ENCODE measurements at regions not wholly inside any gene's neighbourhood (a gene's known extent, or its start where the extent isn't known, plus 50 kb on each side); places are given as distances from the start of the nearest gene placed in this dataset.

DNA sequence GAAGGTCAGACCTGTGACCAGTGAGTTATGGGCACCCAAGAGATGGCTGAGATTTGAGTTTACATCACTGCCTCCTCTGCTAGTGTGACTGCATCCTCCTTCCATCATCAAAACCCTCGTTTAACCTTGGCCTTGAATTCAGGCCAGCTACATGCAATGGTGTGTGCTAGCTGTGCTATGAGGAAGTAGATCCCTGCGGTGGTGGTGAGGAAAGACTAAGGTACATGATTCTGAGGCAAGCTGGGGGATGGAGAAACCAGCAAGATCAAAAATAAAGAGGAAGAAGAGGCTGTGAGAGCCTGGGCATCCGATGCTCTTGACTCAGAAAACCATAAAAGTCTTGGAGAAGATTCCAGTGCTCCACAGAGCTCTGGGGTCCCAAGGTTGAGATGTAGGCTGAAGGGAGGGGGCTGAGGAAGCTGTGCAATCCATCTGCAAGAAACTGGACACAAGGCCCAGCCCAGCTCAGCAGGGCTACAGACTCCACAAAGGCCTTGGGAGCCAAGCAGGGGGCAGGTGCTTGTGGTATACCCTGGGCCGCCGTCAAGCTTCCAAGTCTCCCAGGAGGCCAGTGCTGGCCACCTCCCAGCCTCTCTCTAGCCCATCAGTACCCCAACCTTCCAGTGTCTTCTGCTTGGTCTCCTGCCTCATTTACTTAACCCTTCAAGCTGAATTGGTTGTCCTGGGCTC is 774.8 kb downstream of the VRK1 start:
- H3K9ac ChIP-seq: no peak overlapping the region
- no peaks in the 10 kb centered on the region for H3K9me3 ChIP-seq
- H2AFZ ChIP-seq (ENCODE audit: low read depth): no peak overlapping the region
- WGBS (ENCODE audit: low lambda C conversion rate): 6% methylated on average over 3 of the region's 5 CpGs
- H4K20me1 ChIP-seq (ENCODE audit: insufficient read depth): no peaks in the 10 kb centered on the region
- no peak overlapping the region for H3K4me2 ChIP-seq
- CTCF ChIA-PET: no interaction called here
- H3K79me2 ChIP-seq (ENCODE audit: insufficient read depth): no peaks in the 10 kb centered on the region
- no peaks in the 10 kb centered on the region for H3K9me2 ChIP-seq
- no peak for DNase-seq
- H3K4me3 ChIP-seq (ENCODE audit: low read depth in 2 of 2, low read length in 1 of 2): no peak overlapping the region
- H3K36me3 ChIP-seq (replicated peaks in 1 of 2; ENCODE audit: control insufficient read depth in 1 of 2, insufficient read depth in 2 of 2, low read length in 1 of 2): no peaks in the 10 kb centered on the region
- H3K4me1 ChIP-seq (ENCODE audit: control insufficient read depth in 1 of 2, insufficient read depth in 2 of 2, low read depth in 1 of 2, low read length in 1 of 2): no peaks in the 10 kb centered on the region
- TF ChIP-seq, protein P1, sequence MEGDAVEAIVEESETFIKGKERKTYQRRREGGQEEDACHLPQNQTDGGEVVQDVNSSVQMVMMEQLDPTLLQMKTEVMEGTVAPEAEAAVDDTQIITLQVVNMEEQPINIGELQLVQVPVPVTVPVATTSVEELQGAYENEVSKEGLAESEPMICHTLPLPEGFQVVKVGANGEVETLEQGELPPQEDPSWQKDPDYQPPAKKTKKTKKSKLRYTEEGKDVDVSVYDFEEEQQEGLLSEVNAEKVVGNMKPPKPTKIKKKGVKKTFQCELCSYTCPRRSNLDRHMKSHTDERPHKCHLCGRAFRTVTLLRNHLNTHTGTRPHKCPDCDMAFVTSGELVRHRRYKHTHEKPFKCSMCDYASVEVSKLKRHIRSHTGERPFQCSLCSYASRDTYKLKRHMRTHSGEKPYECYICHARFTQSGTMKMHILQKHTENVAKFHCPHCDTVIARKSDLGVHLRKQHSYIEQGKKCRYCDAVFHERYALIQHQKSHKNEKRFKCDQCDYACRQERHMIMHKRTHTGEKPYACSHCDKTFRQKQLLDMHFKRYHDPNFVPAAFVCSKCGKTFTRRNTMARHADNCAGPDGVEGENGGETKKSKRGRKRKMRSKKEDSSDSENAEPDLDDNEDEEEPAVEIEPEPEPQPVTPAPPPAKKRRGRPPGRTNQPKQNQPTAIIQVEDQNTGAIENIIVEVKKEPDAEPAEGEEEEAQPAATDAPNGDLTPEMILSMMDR (IDR thresholded peaks at IDR 0.05): no peak
- TF ChIP-seq JUND (IDR thresholded peaks at IDR 0.05): no peak
- no peak for TF ChIP-seq EP300 (IDR thresholded peaks at IDR 0.05; ENCODE audit: borderline replicate concordance in 1 of 2, low read depth in 1 of 2, low read length in 1 of 2)
- no peak for TF ChIP-seq ZBTB33 (IDR thresholded peaks at IDR 0.05; ENCODE audit: borderline replicate concordance, low read depth)
- TF ChIP-seq FOXM1 (IDR thresholded peaks at IDR 0.05; ENCODE audit: low read depth): no peak
- TF ChIP-seq TEAD4 (IDR thresholded peaks at IDR 0.05; ENCODE audit: borderline replicate concordance, insufficient read depth): no peak
- TF ChIP-seq NFIC (IDR thresholded peaks at IDR 0.05; ENCODE audit: borderline replicate concordance): no peak
- TF ChIP-seq TCF12 (IDR thresholded peaks at IDR 0.05): no peak
- H3K27ac ChIP-seq (ENCODE audit: low read depth in 2 of 2, low read length in 1 of 2): no peak overlapping the region
- POLR2A ChIA-PET: no interaction called here
- no peaks in the 10 kb centered on the region for H3K27me3 ChIP-seq (ENCODE audit: insufficient read depth)
- H3F3A ChIP-seq (replicated peaks; ENCODE audit: insufficient read depth): no peaks in the 10 kb centered on the region

DNA sequence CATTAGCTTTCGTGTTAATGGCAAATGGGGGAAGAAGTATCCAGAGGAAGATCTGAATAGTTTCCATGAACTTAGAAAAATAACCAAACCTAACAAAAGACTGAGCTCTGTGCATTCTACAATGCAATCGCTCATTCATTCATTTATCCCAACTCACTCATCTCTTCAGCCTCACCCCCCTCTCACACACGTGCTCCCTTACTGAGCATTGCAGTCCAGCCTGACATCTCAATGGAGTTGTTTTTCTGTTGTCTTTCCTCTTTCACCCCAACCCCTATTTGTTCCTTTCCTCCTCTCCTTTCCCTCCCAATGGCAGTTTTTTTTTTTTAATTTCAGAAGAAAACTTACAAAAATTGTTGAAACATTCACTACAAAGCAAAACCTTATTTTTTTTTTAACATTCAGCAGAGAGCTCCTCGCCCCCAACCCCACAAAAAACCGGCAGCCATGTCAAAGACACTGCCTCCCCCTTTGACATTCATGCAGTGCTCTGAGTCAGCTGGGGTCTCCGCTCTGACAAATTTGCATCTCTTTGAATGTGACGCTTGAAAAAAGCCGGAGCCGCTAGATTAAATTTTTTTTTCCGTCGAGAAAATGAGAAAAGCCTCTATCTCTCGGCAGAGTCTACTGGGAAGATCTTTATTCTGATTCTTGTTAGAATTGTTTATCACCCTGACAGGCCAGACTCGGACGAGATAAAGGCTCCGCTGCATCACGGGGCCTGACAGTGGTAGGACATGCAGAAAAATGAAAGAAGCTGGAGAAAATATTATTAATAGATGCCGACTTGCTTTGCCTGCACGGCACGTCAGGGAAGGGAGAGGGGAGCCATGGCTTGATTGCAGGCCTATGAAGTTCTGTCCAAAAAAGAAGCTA is 775.6 kb downstream of the VRK1 start:
- H3K9me3 ChIP-seq: no peaks in the 10 kb centered on the region
- H3K27me3 ChIP-seq (ENCODE audit: insufficient read depth): no peaks in the 10 kb centered on the region
- H3K9me2 ChIP-seq: no peaks in the 10 kb centered on the region
- POLR2A ChIA-PET: no interaction called here
- H3K27ac ChIP-seq (ENCODE audit: low read depth in 2 of 2, low read length in 1 of 2): no peak overlapping the region
- no peak overlapping the region for H3K9ac ChIP-seq
- CTCF ChIA-PET: no interaction called here
- no peaks in the 10 kb centered on the region for H4K20me1 ChIP-seq (ENCODE audit: insufficient read depth)
- H3K4me3 ChIP-seq (ENCODE audit: low read depth in 2 of 2, low read length in 1 of 2): no peak overlapping the region
- TF ChIP-seq, protein P1 (IDR thresholded peaks at IDR 0.05): no peak
- no peak for TF ChIP-seq CHD2 (IDR thresholded peaks at IDR 0.05; ENCODE audit: low read length, partially characterized antibody)
- no peak for TF ChIP-seq SIN3A (IDR thresholded peaks at IDR 0.05; ENCODE audit: borderline replicate concordance, low read depth, low read length)
- TF ChIP-seq, protein P2, sequence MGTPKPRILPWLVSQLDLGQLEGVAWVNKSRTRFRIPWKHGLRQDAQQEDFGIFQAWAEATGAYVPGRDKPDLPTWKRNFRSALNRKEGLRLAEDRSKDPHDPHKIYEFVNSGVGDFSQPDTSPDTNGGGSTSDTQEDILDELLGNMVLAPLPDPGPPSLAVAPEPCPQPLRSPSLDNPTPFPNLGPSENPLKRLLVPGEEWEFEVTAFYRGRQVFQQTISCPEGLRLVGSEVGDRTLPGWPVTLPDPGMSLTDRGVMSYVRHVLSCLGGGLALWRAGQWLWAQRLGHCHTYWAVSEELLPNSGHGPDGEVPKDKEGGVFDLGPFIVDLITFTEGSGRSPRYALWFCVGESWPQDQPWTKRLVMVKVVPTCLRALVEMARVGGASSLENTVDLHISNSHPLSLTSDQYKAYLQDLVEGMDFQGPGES (IDR thresholded peaks at IDR 0.05; ENCODE audit: low read depth, low read length): no peak
- no peak for TF ChIP-seq SMC3 (IDR thresholded peaks at IDR 0.05; ENCODE audit: low read depth, low read length)
- no peak for TF ChIP-seq RCOR1 (IDR thresholded peaks at IDR 0.05; ENCODE audit: low read length)
- no peak for TF ChIP-seq EP300 (IDR thresholded peaks at IDR 0.05; ENCODE audit: borderline replicate concordance in 1 of 2, low read depth in 1 of 2, low read length in 1 of 2)
- no peak for TF ChIP-seq FOXJ3 (CRISPR knock-in tag; IDR thresholded peaks at IDR 0.05)
- TF ChIP-seq TAF1 (IDR thresholded peaks at IDR 0.05; ENCODE audit: borderline replicate concordance, low read depth, low read length): no peak
- TF ChIP-seq FOXM1 (IDR thresholded peaks at IDR 0.05; ENCODE audit: low read depth): no peak
- WGBS (ENCODE audit: low lambda C conversion rate): 3% methylated on average over 19 of the region's 19 CpGs
- H3F3A ChIP-seq (replicated peaks; ENCODE audit: insufficient read depth): no peaks in the 10 kb centered on the region
- DNase-seq: no peak
- H3K79me2 ChIP-seq (ENCODE audit: insufficient read depth): no peaks in the 10 kb centered on the region
- H3K4me2 ChIP-seq: no peak overlapping the region
- H3K4me1 ChIP-seq (ENCODE audit: control insufficient read depth in 1 of 2, insufficient read depth in 2 of 2, low read depth in 1 of 2, low read length in 1 of 2): no peaks in the 10 kb centered on the region
- no peak overlapping the region for H2AFZ ChIP-seq (ENCODE audit: low read depth)
- H3K36me3 ChIP-seq (replicated peaks in 1 of 2; ENCODE audit: control insufficient read depth in 1 of 2, insufficient read depth in 2 of 2, low read length in 1 of 2): no peaks in the 10 kb centered on the region

All from SK-N-SH (cell line).